Sciatic nerve (tissue), 2 donors: ENCODE measurements at regions not wholly inside any gene's neighbourhood (a gene's known extent, or its start where the extent isn't known, plus 50 kb on each side); places are given as distances from the start of the nearest gene placed in this dataset.
"Not testable (repeated sequence)": the region's sequence is repeated elsewhere in the genome, so short reads cannot be mapped to it uniquely, and the experiment has no call there.

ENCODE experiments used
- ATAC-seq: fragments of 200-7000 bp; cut with Tn5 transposase; one replicate; pipeline ENCODE4 v1.9.1; 2020; ENCODE audit warnings: mild to moderate bottlenecking, moderate library complexity
- DNase-seq: peaks from one replicate; pipeline ENCODE4 v3.0.0-alpha.2; 2020; ENCODE audit warnings: low spot score
- intact Hi-C: fragments of 100-400 bp; cut with DNase I; formaldehyde crosslinking; loops from one replicate; pipeline ENCODE4 v1.14.2; 2022
- donor health status: DM: no; HTN: no; CAD: no.
- donor health status: DM: no; HTN: no; CAD: no.

DNA sequence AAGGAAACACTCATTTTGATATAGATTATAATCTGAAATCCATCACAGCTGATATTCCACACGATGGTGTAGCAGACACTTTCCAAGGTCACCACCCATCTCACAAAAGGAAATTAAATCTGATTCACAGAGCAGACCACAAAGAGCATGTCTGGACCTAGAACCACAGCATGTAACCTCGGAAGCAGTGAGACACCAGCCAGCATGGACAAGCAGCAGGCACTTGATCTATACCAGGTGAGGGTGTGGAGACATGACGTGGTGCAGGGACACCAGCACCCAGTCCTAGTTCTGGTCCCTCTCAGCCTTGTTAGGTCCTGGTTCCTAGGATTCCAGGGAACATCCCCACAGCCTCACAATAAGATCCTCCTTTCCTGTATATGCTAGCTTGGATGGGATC, 81.9 kb upstream of the FBXO28 start:
- intact Hi-C loops, DNase-seq, ATAC-seq: not testable (repeated sequence)

DNA sequence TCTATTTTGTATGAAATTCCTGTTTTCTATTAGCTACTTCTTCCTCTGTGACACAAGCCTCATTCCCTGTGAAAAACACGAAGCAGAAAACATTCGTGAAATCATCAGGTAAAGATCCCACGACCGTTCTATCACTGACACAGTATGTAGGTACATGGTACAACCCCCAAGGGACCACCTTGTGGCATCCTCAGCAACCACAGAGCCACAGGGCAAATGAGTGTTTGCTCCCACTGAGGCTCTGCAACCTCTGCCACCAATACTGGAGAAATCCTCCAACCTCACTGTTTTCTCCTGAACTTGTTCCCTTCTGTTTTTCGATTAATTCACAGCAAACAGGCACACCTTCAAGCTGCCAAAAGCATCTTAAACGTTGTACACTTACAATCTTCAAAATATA, 83.7 kb upstream of the FBXO28 start:
- ATAC-seq, DNase-seq, intact Hi-C loops: not testable (repeated sequence)

DNA sequence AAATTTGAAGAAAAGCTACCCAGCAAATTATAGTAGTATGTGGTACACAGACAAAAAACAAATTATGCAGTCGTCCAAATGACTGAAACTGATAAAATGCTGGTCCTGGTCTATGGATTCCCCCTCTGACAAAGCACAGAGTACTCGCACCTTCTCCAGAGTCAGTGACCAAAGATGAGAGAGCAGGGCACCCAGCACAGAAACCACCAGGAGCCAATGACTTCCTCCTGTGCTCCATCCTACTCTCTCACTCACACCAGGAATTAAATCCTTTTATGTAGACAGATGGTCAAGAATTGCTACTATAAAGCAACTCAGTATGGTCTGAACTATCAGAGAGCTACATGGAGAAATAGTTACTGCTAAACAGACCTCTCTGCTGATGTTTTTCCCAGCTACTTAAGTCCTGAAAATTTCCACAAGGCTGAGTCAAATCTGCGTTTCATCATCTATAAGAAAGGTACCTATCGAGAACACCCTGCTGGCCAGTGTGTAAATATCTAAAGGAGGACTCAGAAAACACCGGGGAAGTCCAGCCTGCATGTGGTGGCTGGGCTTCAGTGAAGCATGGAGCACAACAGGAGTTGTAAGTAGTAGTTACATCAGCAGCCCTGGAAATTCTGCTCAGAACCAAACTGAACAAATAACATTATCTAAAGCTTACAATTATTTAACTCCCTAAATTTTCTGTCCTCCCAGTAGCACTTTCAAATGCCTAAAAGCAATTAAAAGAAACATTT, 84.5 kb upstream of the FBXO28 start:
- intact Hi-C loops, DNase-seq, ATAC-seq: not testable (repeated sequence)

DNA sequence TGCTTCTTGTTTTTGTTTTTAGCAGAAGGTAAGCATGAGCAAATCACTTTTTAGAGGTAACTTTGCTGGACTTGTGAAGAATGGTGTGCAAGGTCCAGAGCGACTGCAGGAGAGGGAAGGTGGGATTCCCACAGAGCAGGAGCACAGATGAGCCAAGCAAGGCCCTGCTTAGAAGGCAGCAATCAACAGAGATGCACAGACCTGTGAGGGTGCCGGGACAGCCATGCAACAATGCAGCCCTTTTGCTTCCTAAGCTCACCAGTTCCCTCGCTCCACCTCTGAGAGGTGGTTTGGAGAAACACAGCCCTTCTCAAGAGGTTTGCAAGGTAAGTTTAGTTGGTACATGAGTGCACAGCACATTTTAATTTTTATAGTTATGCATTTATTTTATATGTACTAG, 85.1 kb upstream of the FBXO28 start:
- DNase-seq, intact Hi-C loops, ATAC-seq: not testable (repeated sequence)

DNA sequence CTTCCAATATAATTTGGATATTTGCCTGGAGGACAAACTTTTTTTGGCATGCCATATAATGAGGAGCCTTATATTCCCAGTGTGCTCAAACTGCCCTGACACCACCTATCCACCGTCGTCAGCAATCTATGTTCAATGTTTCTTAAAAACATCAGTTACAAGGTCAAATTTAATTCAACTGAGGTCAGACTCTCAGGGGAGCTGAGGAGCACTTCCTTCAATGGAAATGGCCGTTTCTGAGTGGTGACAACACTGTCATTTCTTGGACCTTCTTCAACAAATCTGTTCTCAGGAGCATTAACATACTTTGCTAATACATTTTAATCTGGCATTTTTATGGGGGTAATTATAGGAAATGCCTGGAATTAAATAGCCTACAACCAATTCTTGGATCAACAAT, 90.8 kb upstream of the FBXO28 start:
- intact Hi-C loops, ATAC-seq: not testable (repeated sequence)

DNA sequence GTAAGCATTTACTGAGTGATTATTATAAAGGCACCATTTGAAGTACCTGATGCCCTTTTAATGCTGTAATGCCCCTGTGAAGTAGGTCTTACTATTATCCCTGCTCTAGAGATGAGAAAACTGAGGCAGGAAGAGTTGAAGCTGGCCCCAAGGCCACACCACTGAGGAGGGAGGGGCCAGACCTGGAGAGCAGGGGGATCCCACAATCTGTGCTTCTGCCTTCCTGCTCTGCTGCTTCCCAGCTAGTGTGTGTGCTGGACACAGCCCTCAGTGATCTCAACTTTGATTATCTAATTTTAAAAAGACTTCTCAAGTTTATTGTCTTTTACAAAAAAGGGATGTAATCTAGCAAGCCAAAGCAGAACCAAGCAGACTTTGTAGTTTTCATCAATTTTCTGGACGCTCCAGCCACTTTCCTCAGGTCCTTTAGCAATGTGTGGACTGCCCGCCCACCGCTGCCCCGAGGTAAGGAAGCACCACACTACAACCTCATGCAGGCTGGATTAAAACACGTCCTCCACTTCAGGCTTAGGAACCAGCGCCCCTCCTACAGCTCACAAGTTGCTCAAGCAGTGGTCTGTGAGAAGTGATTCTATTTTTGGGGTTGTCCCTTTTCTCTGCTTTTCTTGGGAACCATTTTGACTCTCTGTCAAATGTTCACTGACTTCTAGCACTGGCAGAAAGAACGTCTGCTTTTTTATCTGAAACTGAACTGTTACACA, 91.5 kb upstream of the FBXO28 start:
- intact Hi-C loops, DNase-seq: not testable (repeated sequence)
- ATAC-seq = peak; percentile 50

More for the DNA sequence above, 90.8 kb upstream of the FBXO28 start:
- not testable (repeated sequence) for DNase-seq

DNA sequence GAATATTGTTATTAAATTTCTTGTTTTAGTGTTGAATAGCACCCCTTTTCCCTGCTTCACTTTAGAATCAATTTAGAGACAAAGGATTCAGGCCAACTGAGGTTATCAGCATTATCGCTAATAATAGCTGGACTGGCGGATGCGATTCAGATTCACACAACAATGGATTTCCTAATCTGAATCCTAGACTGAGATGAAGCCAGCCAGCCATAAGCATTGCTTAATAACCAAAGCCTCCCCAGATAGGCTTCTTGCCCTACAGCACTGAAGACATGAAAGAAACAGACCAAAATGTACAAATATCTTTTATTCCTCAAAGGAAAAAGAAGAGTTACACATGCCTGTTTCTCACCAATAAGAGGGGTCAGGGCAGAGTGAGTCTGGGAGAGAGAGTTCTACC, 94.0 kb upstream of the FBXO28 start:
- ATAC-seq, intact Hi-C loops, DNase-seq: not testable (repeated sequence)

DNA sequence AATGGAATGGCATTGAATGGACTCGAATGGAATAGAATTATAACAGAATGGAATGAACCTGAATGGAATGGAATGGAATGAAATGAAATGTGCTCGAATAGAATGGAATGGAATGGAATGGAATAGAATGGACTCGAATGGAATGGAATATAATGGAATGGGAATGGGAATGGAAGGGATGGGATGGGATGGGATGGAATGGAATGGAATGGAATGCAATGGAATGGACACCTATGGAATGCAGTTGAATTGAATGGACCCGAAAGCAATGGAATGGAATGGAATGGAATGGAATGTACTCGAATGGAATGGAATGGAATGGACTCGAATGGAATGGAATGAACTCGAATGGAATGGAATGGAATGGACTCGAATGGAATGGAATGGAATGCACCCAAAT, 98.1 kb upstream of the FBXO28 start:
- ATAC-seq, intact Hi-C loops, DNase-seq: not testable (repeated sequence)

DNA sequence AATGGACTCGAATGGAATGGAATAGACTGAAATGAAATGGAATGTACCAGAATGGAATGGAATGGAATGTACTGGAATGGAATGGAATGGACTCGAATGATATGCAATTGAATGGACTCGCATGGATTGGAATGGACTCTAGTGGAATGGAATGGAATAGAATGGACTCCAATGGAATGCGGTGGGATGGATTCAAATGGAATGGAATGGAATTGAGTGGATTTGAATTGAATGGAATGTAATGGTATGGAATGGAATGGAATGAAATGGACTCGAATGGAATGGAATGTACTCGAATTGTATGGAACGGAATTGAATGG, 99.6 kb upstream of the FBXO28 start:
- DNase-seq (no peak), ATAC-seq (no peak)
- intact Hi-C loops = no loop called here

DNA sequence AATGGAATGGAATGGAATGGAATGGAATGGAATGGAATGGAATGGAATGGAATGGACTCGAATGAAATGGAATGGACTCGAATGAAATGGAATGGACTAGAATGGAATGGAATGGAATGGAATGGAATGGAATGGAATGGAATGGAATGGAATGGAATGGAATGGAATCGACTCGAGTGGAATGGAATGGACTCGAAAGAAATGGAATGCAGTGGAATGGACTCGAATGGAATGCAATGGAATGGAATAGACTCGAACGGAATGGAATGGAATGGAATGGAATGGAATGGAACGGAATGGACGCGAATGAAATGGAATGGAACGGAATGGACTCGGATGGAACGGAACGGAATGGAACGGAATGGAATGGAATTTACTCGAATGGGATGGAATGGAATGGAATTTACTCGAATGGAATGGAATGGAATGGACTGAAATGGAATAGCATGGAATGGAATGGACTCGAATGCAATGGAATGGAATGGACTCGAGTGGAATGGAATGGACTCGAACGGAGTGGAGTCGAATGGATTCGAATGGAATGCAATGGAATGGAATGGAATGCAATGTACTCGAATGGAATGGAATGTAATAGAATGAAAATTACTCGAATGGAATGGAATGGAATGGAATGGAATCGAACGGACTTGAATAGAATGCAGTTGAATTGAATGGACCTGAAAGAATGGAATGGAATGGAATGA, 100.1 kb upstream of the FBXO28 start:
- intact Hi-C loops, ATAC-seq, DNase-seq: not testable (repeated sequence)

DNA sequence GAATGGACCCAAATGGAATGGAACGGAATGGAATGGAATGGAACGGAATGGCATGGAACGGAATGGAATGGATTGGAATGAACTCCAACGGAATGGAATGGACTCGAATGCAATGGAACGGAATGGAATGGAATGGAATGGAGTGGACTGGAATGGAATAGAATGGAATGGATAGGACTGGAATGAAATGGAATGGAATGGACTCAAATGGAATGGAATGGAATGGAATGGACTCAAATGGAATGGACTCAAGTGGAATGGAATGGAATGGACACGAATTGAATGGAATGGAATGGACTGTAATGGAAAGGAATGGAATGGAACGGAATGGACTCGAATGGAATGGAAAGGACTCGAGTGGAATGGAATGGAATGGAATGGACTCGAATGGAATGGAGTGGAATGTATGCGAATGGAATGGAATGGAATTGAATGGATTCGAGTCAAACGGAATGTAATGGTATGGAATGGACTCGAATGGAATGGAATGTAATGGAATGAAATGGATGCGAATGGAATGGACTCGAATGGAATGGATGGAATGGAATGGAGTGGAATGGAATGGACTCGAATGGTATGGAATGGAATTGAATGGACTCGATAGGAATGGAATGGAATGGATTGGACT, 101.0 kb upstream of the FBXO28 start:
- DNase-seq, ATAC-seq, intact Hi-C loops: not testable (repeated sequence)

DNA sequence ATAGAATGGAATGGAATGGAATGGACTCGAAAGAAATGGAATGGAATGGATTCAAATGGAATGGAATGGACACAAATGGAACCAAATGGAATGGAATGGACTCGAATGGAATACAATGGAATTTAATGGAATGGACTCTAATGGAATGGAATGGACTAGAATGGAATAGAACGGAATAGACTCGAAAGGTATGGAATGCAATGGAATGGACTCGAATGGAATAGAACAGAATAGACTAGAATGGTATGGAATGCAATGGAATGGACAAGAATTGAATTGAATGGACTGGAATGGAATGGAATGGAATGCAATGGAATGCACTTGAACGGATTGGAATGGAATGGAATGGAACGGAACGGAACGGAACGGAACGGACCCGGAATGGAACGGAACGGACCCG, 101.7 kb upstream of the FBXO28 start:
- ATAC-seq, DNase-seq, intact Hi-C loops: not testable (repeated sequence)

DNA sequence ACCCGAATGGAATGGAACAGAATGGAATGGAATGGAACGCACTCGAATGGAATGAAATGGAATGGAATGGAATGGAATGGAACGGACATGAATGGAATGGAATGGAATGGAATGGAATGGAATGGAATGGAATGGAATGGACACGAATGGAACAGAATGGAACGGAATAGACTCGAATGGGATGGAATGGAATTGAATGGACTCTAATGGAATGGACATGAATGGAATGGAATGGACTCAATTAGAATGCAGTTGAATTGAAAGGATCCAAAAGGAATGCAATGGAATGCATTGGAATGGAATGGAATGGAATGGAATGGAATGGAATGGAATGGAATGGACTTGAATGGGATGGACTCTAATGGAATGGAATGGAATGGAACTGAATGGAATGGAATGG, 102.2 kb upstream of the FBXO28 start:
- DNase-seq, intact Hi-C loops, ATAC-seq: not testable (repeated sequence)

DNA sequence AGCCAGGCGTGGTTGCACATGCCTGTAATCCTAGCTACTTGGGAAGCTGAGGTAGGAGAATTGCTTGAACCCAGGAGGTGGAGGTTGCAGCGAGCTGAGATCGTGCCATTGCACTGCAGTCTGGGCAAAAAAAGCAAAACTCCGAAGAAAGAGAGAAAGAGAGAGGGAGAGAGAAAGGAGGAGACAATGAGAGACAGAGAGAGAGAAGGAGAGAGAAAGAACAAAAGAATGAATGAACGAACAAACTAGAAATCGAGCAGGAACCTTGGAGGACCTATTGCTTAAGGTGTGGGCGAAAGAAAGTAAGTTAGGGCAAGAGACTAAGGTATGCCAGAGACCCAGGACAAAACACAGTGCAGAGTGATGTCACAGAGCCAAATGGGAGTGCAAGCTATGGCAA, 102.8 kb upstream of the FBXO28 start:
- DNase-seq, intact Hi-C loops, ATAC-seq: not testable (repeated sequence)

DNA sequence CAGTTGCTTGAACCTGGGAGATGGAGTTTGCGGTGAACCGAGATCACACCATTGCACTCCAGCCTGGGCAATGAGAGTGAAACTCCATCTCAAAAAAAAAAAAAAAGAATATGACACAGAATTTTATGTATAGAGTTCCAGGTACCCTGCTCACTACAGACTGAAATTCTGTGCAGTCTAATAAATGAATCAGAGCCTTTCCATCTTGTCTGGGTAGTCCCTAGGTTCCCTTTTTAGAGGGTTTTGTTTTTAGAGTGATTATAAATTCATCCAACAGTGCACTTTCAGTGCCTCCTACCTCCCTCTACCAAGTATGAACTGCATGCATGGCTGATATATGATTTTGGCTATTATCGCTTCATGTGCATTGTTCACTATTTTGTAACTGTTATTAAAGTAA, 107.9 kb upstream of the FBXO28 start:
- ATAC-seq, intact Hi-C loops, DNase-seq: not testable (repeated sequence)

DNA sequence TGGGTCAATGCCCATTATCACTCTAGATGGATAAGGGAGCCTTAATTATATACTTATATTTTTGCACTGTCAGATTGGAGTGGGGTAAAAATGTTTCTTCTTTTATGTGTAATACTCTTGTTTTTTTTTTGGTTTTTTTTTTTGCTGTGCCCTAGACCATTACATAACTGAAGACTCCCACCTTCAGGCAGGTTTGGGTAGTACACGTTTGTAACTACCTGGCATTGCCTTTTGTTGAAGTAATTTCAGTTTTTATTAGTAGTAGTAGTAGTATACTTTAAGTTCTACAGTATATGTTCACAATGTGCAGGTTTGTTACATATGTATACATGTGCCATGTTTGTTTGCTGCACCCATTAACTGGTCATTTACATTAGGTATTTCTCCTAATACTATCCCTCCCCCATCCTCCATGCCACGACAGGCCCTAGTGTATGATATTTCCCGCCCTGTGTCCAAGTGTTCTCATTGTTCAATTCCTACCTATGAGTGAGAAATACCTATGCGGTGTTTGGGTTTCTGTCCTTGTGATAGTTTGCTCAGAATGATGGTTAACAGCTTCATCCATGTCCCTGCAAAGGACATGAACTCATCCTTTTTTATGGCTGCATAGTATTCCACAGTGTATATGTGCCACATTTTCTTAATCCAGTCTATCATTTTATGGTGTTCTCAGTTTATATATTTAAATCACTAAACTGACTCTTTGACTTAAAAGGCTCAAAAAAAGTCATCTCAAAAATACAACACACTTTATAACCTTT, 109.2 kb upstream of the FBXO28 start:
- DNase-seq, intact Hi-C loops, ATAC-seq: not testable (repeated sequence)

DNA sequence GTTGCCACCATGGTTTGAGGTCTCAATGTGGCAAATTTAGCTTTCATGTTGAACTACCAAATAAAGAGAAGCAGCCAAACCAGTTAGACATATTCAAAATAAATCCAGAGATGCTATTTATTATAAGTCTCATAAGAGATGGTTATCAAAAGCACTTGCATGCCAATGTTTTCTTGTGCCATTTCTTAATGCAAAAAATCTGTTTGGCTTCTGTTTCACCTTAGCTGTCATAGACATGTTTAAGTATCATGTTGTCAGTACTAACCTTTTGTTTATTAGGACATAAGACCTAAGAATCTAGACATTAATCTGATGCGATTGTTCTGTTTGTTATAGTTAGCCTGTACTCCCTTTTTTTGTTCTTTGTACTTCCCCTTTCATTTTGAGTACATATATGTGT, 110.0 kb upstream of the FBXO28 start:
- ATAC-seq, DNase-seq, intact Hi-C loops: not testable (repeated sequence)

DNA sequence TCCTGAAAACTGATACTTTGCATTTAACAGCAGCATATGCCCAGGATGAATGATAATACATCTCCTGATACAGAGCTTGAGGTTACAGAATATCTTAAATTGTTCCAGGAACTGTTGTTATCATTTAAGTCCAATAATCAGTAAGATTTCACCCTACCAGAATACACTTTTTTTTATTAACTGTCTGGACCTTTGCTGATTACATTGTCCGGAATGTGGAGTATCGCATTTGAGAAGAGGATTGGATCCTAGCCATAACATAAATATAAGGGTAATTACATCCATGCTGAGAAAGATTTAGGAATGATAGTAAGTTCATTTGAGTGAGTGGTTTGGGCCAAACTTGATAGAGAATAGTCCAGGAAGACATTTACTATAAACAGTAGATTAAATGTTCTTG, 112.2 kb upstream of the FBXO28 start:
- intact Hi-C loops, ATAC-seq, DNase-seq: not testable (repeated sequence)
